GM13976 (cell line): ENCODE measurements at regions not wholly inside any gene's neighbourhood (a gene's known extent, or its start where the extent isn't known, plus 50 kb on each side); places are given as distances from the start of the nearest gene placed in this dataset.

Experiments used
- DNase-seq: peaks from one replicate; pipeline ENCODE4 v3.0.0; 2012; ENCODE audit warnings: low spot score
- CTCF ChIP-seq: IDR thresholded peaks from 2 replicates; pipeline ENCODE4 v1.5.1; 2012; ENCODE audit warnings: borderline replicate concordance, mild to moderate bottlenecking; ENCODE audit not compliant: insufficient read depth; ENCODE audit errors: extremely low read depth, missing control alignments, control extremely low read depth
- in situ Hi-C: fragments of 300-500 bp; cut with MboI; formaldehyde crosslinking; loops from one replicate; pipeline ENCODE4 v1.12.0; 2022; ENCODE audit warnings: low sequenced_read_pairs, mixed read lengths, inconsistent platforms; ENCODE audit not compliant: unreplicated experiment

DNA sequence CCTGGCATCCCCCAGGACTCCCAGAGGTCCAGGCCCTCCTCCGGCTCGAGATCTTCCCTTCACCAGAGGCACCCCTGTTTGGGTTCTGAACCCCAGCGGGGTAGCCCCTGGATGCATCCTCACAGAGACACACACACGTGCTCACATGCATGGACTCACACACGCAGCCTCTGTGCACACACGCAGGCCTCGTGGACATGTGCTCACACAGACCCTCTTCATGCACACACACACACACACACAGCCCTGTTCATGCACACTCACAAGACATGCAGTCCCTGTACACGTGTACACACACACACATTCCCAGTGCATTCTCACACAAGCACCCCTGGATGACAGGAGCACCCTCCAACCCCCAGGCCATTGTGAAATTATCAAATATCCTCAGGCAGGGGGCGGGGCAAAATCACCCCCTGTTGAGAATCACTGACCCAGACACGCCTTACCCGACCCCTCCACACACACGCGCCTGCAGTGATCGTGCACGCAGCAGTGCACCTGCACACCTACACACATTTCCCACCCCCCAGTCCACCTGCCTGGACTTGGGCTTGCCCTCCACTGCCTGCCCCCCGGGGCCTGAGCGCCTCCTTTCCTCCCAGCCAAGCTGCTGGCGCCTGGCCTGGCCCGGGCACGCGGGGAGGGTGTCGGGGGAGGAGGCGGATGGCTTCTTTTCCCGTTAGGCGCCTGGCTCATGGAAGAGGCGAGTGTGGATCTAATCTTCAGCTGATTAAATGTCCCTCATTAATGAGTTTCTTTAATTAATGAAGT is 62.6 kb downstream of the ENGASE start:
- TF ChIP-seq CTCF: no peak
- DNase-seq: no peak
- in situ Hi-C loops: no loop called here

GRCh38 chr17:79136596-79136995 is 62.0 kb downstream of the ENGASE start:
- no peak for TF ChIP-seq CTCF
- in situ Hi-C loops: no loop called here
- DNase-seq: no peak
